ENCODE measurements at regions not wholly inside any gene's neighbourhood (a gene's known extent, or its start where the extent isn't known, plus 50 kb on each side); places are given as distances from the start of the nearest gene placed in this dataset.

DNA sequence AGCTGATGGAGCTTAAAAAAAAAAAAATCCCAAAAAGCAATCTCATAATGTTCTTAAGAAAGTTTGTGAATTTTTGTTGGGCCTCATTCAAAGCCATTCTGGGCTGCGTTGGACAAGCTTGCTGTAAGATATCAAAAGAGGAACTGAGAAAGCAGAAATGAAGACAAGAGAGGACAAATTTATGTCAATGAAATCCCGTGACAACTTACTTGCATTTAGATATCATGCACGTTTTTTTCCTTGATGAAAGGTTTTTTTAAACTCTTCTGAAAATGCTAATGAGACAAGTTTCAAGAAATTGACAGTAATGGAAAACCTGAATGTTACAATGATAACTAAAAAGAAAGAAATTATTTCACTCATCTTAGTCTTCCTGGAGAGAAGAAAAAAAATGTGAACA, 662.9 kb downstream of the SQOR start:
- H2AK5ac ChIP-seq (ENCODE audit: low read depth, low read length): no peak overlapping the region
- FAIRE-seq (no peak), DNase-seq (ENCODE audit: low read depth in 1 of 2, low spot score in 2 of 2) (no peak)
- no peak overlapping the region for H3K23ac ChIP-seq (ENCODE audit: insufficient read length)
- no peak overlapping the region for H3K56ac ChIP-seq (replicated peaks; ENCODE audit: insufficient read length, low read depth, low read length)
- H4K20me1 ChIP-seq (replicated peaks in 1 of 2; ENCODE audit: control insufficient read depth in 1 of 2, insufficient read depth in 2 of 2, low read length in 2 of 2): no peaks in the 10 kb centered on the region
- no peak overlapping the region for H4K8ac ChIP-seq (ENCODE audit: extremely low read depth, insufficient read depth, low read length)
- H3K9ac ChIP-seq (replicated peaks in 1 of 4; ENCODE audit: extremely low read depth in 1 of 4, low read depth in 3 of 4, low read length in 3 of 4): no peak overlapping the region
- no peak overlapping the region for H2BK20ac ChIP-seq (ENCODE audit: low read length)
- no peak overlapping the region for H3K4me3 ChIP-seq (ENCODE audit: extremely low read depth in 1 of 4, insufficient read depth in 2 of 4, low read depth in 3 of 4, low read length in 4 of 4)
- no peaks in the 10 kb centered on the region for H3K9me3 ChIP-seq (ENCODE audit: insufficient read depth in 2 of 2, low read depth in 1 of 2, low read length in 1 of 2)
- no peaks in the 10 kb centered on the region for H3K23me2 ChIP-seq (ENCODE audit: low read depth, low read length)
- no peaks in the 10 kb centered on the region for H3K79me2 ChIP-seq (ENCODE audit: control insufficient read depth in 1 of 2, insufficient read depth in 2 of 2, low read length in 2 of 2)
- no peak overlapping the region for H3K27ac ChIP-seq (ENCODE audit: low read depth, low read length)
- no peak overlapping the region for H2BK12ac ChIP-seq (ENCODE audit: low read depth, low read length)
- no peak overlapping the region for H3K4me2 ChIP-seq (ENCODE audit: insufficient read depth in 1 of 2, low read depth in 2 of 2, low read length in 2 of 2)
- no peak overlapping the region for H3K18ac ChIP-seq (ENCODE audit: extremely low read depth, low read length)
- H3K4ac ChIP-seq (replicated peaks; ENCODE audit: insufficient read length, low read depth, low read length): no peak overlapping the region
- ChIA-PET CTCF (ENCODE audit: partially characterized antibody) (interaction anchor here (0.7 to 1.6 kb wide), 5 partner anchors 10 to 592 kb away, joined by 3 to 9 read pairs (median 3); no protein-coding TSS in a partner anchor), POLR2A (ENCODE audit: partially characterized antibody) (no interaction called here)
- H3K36me3 ChIP-seq (ENCODE audit: control insufficient read depth in 2 of 4, insufficient read depth in 4 of 4, low read length in 3 of 4): no peaks in the 10 kb centered on the region
- no peak overlapping the region for H2BK5ac ChIP-seq (ENCODE audit: low read depth, low read length)
- no peak overlapping the region for H2AFZ ChIP-seq (ENCODE audit: low read length)
- H3K14ac ChIP-seq (ENCODE audit: insufficient read length): no peak overlapping the region
- H4K5ac ChIP-seq (ENCODE audit: insufficient read length, low read depth, low read length): peak overlapping the region; percentile 6
- peaks cover 0 to 8% (median 0%) of the 10 kb centered on the region in 4 experiments; a peak in 2 of 7 replicates for H3K4me1 ChIP-seq (replicated peaks in 1 of 4; ENCODE audit: control insufficient read depth in 3 of 4, insufficient read depth in 4 of 4, low read length in 3 of 4)
- H4K91ac ChIP-seq (replicated peaks; ENCODE audit: insufficient read length, low read length): no peak overlapping the region
- H2BK15ac ChIP-seq (ENCODE audit: low read length): no peak overlapping the region
- no peaks in the 10 kb centered on the region for H3K79me1 ChIP-seq (ENCODE audit: low read depth, low read length)
- H2BK120ac ChIP-seq (replicated peaks; ENCODE audit: low read depth, low read length): no peak overlapping the region
- H3K27me3 ChIP-seq (replicated peaks in 1 of 4; ENCODE audit: control insufficient read depth in 3 of 4, extremely low read depth in 1 of 4, insufficient read depth in 3 of 4, low read length in 3 of 4): no peaks in the 10 kb centered on the region
- 81% methylated on average over 3 of the region's 3 CpGs; no CpG with 5 or more reads in 1 of the 2 experiments for WGBS, 2 experiments (ENCODE audit: extremely low coverage in 1 of 2, insufficient coverage in 1 of 2, insufficient read length in 1 of 2, insufficient replicate concordance in 2 of 2, low coverage in 1 of 2, low lambda C conversion rate in 2 of 2, missing lambda C conversion rate in 1 of 2)
- no peak for TF ChIP-seq RNF2 (IDR thresholded peaks at IDR 0.05; ENCODE audit: borderline replicate concordance, low read depth, low read length, missing control alignments, poor library complexity, severe bottlenecking)
- TF ChIP-seq NRF1 (IDR thresholded peaks at IDR 0.05; ENCODE audit: low read depth, low read length): no peak
- no peak for TF ChIP-seq CHD2 (IDR thresholded peaks at IDR 0.05; ENCODE audit: low read length)
- TF ChIP-seq HDAC6 (IDR thresholded peaks at IDR 0.05; ENCODE audit: low read depth, low read length): no peak
- TF ChIP-seq CBX5 (IDR thresholded peaks at IDR 0.05; ENCODE audit: low read depth, low read length): no peak
- TF ChIP-seq RXRA (IDR thresholded peaks at IDR 0.05; ENCODE audit: insufficient read depth, low read depth, low read length): no peak
- no peak for TF ChIP-seq JUN (IDR thresholded peaks at IDR 0.05; ENCODE audit: low read depth, low read length)
- TF ChIP-seq, protein P1, sequence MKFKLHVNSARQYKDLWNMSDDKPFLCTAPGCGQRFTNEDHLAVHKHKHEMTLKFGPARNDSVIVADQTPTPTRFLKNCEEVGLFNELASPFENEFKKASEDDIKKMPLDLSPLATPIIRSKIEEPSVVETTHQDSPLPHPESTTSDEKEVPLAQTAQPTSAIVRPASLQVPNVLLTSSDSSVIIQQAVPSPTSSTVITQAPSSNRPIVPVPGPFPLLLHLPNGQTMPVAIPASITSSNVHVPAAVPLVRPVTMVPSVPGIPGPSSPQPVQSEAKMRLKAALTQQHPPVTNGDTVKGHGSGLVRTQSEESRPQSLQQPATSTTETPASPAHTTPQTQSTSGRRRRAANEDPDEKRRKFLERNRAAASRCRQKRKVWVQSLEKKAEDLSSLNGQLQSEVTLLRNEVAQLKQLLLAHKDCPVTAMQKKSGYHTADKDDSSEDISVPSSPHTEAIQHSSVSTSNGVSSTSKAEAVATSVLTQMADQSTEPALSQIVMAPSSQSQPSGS (IDR thresholded peaks at IDR 0.05; ENCODE audit: low read length): no peak
- no peak for TF ChIP-seq RFX5 (IDR thresholded peaks at IDR 0.05; ENCODE audit: borderline replicate concordance, low read depth, low read length)
- TF ChIP-seq BRCA1 (IDR thresholded peaks at IDR 0.05; ENCODE audit: low read depth, low read length): no peak
- no peak for TF ChIP-seq YY1 (IDR thresholded peaks at IDR 0.05; ENCODE audit: low read depth, low read length)
- TF ChIP-seq, protein P2, sequence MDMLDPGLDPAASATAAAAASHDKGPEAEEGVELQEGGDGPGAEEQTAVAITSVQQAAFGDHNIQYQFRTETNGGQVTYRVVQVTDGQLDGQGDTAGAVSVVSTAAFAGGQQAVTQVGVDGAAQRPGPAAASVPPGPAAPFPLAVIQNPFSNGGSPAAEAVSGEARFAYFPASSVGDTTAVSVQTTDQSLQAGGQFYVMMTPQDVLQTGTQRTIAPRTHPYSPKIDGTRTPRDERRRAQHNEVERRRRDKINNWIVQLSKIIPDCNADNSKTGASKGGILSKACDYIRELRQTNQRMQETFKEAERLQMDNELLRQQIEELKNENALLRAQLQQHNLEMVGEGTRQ (IDR thresholded peaks at IDR 0.05; ENCODE audit: low read length): no peak

All from H1 (cell line).